GM12874 (cell line): ENCODE measurements at regions not wholly inside any gene's neighbourhood (a gene's known extent, or its start where the extent isn't known, plus 50 kb on each side); places are given as distances from the start of the nearest gene placed in this dataset.

ENCODE experiments used
- TF ChIP-seq, protein P1 (sequence below): IDR thresholded peaks from 2 replicates; pipeline ENCODE4 v1.5.1; 2011; ENCODE audit warnings: low read depth, mild to moderate bottlenecking, control low read depth, low read length, moderate library complexity; ENCODE audit not compliant: insufficient read depth

DNA sequence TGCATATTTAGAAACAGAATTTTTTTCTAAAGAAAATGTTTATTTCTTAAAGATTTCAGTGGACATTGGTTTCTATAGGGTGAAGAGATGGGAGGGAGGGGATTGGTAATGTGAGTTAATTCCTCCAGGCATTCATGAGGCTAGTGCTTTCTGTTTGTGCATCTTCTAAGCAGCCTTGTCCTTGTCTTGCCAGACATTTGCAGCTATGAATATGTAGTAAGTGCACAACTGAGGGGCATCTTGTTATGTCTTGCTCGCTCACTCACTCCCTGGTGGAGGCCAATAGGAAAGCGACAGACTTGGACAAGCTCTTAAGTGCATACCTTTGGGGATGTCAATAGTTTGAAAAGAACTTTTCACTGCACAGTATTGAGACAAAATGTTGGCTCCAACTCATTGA, 92.5 kb upstream of the ATP10A start:
- TF ChIP-seq, protein P1, sequence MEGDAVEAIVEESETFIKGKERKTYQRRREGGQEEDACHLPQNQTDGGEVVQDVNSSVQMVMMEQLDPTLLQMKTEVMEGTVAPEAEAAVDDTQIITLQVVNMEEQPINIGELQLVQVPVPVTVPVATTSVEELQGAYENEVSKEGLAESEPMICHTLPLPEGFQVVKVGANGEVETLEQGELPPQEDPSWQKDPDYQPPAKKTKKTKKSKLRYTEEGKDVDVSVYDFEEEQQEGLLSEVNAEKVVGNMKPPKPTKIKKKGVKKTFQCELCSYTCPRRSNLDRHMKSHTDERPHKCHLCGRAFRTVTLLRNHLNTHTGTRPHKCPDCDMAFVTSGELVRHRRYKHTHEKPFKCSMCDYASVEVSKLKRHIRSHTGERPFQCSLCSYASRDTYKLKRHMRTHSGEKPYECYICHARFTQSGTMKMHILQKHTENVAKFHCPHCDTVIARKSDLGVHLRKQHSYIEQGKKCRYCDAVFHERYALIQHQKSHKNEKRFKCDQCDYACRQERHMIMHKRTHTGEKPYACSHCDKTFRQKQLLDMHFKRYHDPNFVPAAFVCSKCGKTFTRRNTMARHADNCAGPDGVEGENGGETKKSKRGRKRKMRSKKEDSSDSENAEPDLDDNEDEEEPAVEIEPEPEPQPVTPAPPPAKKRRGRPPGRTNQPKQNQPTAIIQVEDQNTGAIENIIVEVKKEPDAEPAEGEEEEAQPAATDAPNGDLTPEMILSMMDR: no peak

- TF ChIP-seq, protein P1: no peak
These were observed 91.3 kb upstream of the ATP10A start for GRCh38 chr15:25954398-25954797.

- TF ChIP-seq, protein P1: no peak
These were observed 86.9 kb upstream of the ATP10A start for GRCh38 chr15:25950014-25950413.

- TF ChIP-seq, protein P1: no peak
These were observed 84.5 kb upstream of the ATP10A start for GRCh38 chr15:25947323-25948314.

- TF ChIP-seq, protein P1: no peak
These were observed 83.2 kb upstream of the ATP10A start for GRCh38 chr15:25946241-25946805.

DNA sequence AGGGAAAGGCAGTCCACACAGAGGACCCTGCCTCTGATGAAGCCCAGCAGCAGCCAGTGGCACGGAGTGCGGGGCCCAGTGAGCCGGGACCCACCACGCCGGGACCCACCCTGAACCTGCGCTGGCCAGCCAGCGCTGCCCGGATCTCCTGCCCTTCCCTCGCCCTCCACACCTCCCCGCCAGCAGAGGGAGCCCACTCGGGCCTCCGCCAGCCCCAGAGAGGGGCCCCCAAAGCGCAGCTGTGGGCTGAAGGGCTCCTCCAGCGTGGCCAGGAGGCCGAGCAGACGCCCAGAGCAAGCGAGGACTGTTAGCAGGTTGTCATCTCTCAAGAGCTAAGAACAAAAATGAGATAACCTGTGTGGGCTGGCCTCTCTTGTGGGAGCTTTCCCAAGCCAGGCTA, 81.3 kb upstream of the ATP10A start:
- TF ChIP-seq, protein P1: no peak

DNA sequence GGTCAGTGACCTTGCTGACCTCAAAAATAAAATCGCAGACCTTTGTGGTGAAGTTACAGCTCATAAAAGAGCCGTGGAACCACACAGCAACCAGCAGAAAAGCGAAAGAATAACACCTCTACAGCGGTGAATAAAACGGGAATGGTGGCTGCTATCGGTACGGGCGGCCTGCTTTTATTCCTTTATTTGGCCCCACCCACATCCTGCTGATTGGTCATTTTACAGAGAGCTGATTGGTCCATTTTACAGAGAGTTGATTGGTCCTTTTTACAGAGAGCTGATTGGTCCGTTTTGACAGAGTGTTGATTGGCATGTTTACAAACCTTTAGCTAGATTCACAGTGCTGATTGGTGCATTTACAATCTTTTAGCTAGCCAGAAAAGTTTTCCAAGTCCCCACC, 80.7 kb upstream of the ATP10A start:
- TF ChIP-seq, protein P1: no peak
